Skin epidermis (tissue), 12 donors: ENCODE measurements at regions not wholly inside any gene's neighbourhood (a gene's known extent, or its start where the extent isn't known, plus 50 kb on each side); places are given as distances from the start of the nearest gene placed in this dataset.
"Not testable (repeated sequence)": the region's sequence is repeated elsewhere in the genome, so short reads cannot be mapped to it uniquely, and the experiment has no call there.

ENCODE experiments used
- H3K27ac ChIP-seq, 21 experiments: fragments of 200-600 bp; sonication (generic) in 11 of 21; one replicate each; pipeline ENCODE4 v1.5.0; 2020; ENCODE audit warnings: mild to moderate bottlenecking in 3 of 21, inconsistent platforms in 2 of 21, moderate library complexity in 2 of 21
- H3K4me3 ChIP-seq, 7 experiments: fragments of 200-600 bp; sonication (generic) in 2 of 7; one replicate each; pipeline ENCODE4 v1.5.0; 2020; ENCODE audit warnings: inconsistent platforms in 2 of 7, mild to moderate bottlenecking in 2 of 7, moderate library complexity in 1 of 7

DNA sequence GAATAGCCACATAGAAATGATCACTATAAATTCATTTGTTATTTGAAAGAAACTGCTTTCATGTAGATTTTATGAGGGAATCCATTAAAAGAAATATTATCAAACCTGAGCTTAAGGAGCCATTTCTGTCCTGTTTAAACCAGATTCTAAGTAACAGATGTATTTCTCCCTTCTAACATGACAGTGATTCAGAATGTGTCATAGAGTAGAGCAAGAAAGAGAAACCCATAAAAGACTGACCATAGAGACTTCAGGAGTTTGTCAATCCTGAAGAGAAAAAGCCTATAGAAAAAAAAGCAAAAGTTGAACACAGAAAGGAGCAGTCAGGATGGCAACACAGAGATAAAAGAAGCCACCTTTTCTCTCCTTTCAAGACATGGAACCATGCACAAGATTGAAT is 390.6 kb downstream of the PRIM2 start:
- H3K4me3 ChIP-seq, H3K27ac ChIP-seq: not testable (repeated sequence)

- H3K27ac ChIP-seq, H3K4me3 ChIP-seq: not testable (repeated sequence)
Observed at GRCh38 chr6:57722546-57722945, 405.1 kb downstream of the PRIM2 start.

DNA sequence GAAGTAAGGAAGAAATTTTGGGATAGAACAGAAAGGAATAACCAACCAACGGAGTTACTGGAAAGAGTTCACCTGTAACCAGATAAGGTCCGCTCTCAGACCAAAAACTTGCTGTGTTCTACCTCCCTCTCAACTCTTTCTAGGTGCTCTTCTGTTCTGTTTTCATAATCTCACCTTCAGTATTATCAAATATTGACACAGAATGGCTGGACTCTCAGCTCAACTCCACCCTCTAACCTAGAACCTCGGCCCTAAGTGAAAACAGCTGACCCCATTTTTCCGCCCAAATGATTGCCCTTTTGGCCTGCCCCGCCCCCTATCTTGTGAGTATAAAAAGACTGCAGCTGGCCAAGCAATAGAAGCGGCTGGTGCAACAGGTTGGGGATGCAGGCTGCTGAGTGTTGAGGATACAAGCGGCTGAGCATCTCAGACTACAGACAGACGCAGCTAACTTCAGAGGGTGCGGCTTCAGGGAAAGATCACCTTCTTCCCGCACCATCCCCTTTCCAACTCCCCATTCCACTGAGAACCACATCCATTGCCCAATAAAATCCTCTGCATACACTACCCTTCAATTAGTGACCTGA is 406.5 kb downstream of the PRIM2 start:
- H3K4me3 ChIP-seq, H3K27ac ChIP-seq: not testable (repeated sequence)

GRCh38 chr6:57729407-57729806 is 412.0 kb downstream of the PRIM2 start:
- not testable (repeated sequence) for H3K4me3 ChIP-seq, H3K27ac ChIP-seq

DNA sequence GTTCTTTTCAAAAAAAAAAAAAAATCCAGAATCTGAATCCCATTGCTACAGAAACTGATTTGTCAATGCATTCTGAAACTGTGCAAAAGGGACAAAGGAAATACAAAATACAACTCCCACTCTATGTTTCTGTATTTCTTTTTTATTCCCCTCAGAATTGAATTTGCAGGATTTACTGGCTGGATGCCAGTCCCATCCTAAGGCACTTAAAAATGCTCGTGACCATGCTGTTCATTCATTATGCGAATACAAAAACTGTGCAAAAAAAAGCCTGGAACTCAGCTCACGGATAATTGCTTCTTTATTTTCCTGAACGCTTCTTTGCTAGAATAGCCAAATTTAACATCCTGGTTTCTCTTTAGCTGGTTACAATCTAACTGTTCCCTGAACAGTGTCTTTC is 413.3 kb downstream of the PRIM2 start:
- H3K4me3 ChIP-seq, result not testable (repeated sequence)

DNA sequence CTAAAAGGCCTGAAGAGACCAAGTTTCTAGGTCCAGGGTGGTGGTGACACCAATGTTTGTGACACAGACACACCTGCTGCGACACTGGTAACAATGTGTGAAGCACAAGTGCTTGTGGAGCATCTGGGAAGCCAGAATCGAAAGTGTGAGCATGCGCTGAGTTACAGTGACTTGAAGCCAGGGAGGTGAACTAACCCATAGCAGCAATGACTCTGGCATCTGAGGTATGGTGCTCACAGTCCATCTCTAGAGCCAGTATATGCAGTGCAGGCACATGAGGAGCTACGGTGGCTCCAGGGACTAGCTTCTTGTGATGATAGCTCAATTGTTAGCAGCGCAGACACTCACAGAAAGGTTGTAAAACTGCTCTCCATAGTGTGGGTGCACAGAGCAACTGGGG is 430.3 kb downstream of the PRIM2 start:
- H3K27ac ChIP-seq, H3K4me3 ChIP-seq: not testable (repeated sequence)

More for the DNA sequence above, 413.3 kb downstream of the PRIM2 start:
- H3K27ac ChIP-seq, result not testable (repeated sequence)

DNA sequence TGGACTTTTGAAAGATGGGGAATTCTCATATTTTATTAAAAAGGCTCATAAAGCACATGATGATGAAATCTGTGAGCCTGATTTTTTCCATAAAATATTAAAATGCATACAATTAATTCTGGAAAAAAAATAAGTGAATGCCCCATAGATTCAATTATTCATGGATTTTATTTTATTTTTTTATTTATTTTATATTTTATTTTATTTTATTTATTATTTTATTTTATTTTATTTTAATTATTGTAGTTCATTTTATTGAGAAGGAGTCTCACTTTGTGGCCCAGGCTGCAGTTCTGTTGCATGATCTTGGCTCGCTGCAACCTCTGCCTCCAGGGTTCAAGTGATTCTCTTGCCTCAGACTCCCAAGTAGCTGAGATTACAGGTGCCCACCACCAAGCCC is 442.4 kb downstream of the PRIM2 start:
- H3K27ac ChIP-seq, H3K4me3 ChIP-seq: not testable (repeated sequence)

- not testable (repeated sequence) for H3K4me3 ChIP-seq, H3K27ac ChIP-seq
Observed at GRCh38 chr6:57792720-57793397, 475.4 kb downstream of the PRIM2 start.

- not testable (repeated sequence) for H3K4me3 ChIP-seq, H3K27ac ChIP-seq
Observed at GRCh38 chr6:57793398-57793762, 475.9 kb downstream of the PRIM2 start.

DNA sequence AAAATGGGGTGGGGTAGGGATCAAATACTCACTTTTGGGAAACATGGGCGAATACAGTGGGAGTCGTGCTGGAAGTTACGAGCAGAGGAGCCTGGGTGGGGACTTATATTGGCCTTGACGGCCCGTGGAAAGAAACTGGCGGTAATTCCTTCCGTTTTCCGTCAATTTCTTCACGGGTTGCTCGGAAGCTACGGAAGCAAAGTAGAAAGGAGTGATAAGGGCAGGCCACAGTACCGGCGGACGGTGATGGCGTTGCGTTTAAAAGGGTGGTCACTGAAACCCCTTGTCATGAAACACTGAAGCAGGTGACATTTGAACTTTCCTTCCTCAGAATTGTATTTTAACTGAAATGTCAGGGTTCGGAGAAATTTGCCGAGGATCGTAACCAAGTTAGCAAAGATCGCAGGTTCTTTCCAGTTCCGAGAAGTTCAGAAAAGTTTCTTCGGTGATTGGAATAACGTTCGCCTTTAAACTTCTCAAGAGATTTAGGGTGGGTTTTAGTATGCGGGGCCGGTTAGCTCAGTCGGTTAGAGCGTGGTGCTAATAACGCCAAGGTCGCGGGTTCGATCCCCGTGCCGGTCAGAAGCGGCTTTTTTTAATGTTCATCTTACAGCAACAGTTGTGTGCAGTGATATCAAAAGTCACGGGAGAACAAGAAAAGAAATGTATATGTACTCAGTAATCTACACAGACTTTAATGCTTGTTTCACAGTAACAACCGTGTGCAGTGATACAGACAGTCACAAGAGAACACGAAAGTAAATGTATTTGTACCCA is 482.5 kb downstream of the PRIM2 start:
- not testable (repeated sequence) for H3K27ac ChIP-seq, H3K4me3 ChIP-seq

DNA sequence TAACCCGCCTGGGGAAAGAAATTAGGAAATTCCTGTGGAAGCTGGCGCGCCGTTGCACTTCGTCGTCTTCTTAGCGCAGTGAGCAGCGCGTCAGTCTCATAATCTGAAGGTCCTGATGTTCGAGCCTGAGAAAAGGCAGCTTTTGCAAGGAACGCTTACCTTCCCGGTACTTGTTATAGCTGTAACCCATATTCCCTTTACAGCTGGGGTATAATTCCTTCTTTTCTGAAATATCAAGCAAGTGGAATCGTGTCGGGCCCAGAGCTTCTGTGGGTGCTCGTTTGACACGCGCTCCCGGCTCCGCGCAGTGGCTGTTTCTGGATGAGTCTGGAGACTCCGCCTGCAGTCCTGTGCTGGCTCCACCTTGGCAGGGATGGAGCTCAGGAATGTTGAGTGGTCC is 491.2 kb downstream of the PRIM2 start:
- not testable (repeated sequence) for H3K4me3 ChIP-seq, H3K27ac ChIP-seq

- H3K4me3 ChIP-seq, H3K27ac ChIP-seq: not testable (repeated sequence)
Observed at GRCh38 chr6:57809454-57809853, 492.0 kb downstream of the PRIM2 start.

GRCh38 chr6:57813271-57814075 is 496.0 kb downstream of the PRIM2 start:
- H3K27ac ChIP-seq, H3K4me3 ChIP-seq: not testable (repeated sequence)

- H3K27ac ChIP-seq, H3K4me3 ChIP-seq: not testable (repeated sequence)
Observed at GRCh38 chr6:57815826-57816225, 498.4 kb downstream of the PRIM2 start.

DNA sequence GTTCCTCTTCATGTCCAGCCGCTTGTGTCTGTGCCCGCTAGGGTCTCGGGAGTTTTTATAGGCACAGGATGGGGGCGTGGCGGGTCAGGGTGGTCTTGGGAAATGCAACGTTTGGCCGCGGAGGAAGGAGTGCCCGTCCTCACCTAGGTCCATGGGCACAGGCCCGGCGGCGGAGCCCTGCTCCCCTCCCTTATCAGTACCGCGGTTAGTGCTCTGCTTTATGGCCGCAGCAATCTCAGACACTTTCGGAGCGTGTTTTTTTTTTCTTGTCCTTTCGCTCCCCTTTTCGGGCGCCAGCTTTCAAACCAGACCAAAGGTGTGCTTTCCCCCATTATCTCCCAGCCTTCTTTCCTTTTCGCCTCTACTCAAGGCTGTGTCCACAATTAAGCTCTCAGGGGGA is 503.9 kb downstream of the PRIM2 start:
- not testable (repeated sequence) for H3K27ac ChIP-seq, H3K4me3 ChIP-seq

DNA sequence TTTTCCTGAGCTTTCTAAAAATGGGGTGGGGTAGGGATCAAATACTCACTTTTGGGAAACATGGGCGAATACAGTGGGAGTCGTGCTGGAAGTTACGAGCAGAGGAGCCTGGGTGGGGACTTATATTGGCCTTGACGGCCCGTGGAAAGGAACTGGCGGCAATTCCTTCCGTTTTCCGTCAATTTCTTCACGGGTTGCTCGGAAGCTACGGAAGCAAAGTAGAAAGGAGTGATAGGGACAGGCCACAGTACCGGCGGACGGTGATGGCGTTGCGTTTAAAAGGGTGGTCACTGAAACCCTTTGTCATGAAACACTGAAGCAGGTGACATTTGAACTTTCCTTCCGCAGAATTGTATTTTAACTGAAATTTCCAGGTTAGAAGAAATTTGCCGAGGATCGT is 505.0 kb downstream of the PRIM2 start:
- H3K27ac ChIP-seq, H3K4me3 ChIP-seq: not testable (repeated sequence)

DNA sequence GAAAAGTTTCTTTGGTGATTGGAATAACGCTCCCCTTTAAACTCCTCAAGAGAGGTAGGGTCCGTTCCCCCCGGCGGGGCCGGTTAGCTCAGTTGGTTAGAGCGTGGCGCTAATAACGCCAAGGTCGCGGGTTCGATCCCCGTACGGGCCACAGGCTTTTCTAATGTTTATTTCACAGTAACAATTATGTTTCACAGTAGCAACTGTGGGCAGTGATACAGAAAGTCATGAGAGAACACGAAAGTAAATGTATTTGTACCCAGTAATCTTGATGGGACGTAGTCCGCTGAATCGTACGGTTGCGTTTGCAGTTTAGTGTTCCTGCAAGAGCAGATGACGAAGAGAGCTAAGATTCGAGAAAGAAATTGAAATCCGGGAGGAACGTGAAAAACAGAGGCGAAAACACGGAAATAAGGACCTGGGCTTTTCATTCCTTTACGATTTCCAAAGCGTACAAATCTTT is 505.5 kb downstream of the PRIM2 start:
- Histone ChIP-seq H3K27ac (no peak overlapping the region), H3K4me3 (no peak overlapping the region)

- H3K4me3 ChIP-seq, H3K27ac ChIP-seq: not testable (repeated sequence)
Observed at GRCh38 chr6:57837622-57838209, 520.3 kb downstream of the PRIM2 start.

- not testable (repeated sequence) for H3K4me3 ChIP-seq, H3K27ac ChIP-seq
Observed at GRCh38 chr6:57841551-57841950, 524.1 kb downstream of the PRIM2 start.
